ENCODE measurements at regions not wholly inside any gene's neighbourhood (a gene's known extent, or its start where the extent isn't known, plus 50 kb on each side); places are given as distances from the start of the nearest gene placed in this dataset.
A peak's percentile ranks its signal among the peaks of the same experiment; 100 is the strongest.
"Not testable (repeated sequence)": the region's sequence is repeated elsewhere in the genome, so short reads cannot be mapped to it uniquely, and the experiment has no call there.

DNA sequence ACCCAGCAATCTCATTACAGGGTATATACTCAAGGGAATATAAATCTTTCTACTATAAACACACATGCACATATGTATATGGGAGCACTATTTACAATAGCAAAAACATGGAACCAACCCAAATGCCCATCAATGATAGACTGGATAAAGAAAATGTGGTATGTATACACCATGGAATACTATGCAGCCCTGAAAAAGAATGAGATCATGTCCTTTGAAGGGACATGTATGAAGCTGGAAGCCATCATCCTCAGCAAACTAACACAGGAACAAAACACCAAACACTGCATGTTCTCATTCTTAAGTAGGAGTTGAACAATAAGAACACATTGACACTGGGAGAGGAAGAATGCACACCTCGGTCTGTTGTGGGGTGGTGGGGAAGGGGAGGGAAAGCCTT lies 80.6 kb upstream of the TBX22 start:
- Histone ChIP-seq H3K27ac (ENCODE audit: extremely low read depth, low read depth, low read length) (no peak overlapping the region), H3K9me1 (ENCODE audit: control insufficient read depth, insufficient read depth, low read length) (no peaks in the 10 kb centered on the region), H3K4me3 (no peak overlapping the region), H3K27me3 (ENCODE audit: control insufficient read depth in 2 of 2, insufficient read depth in 2 of 2, low read length in 2 of 2) (no peaks in the 10 kb centered on the region), H3K4me2 (ENCODE audit: insufficient read depth, low read length) (no peak overlapping the region), H3K4me1 (replicated peaks in 1 of 2; ENCODE audit: control insufficient read depth in 2 of 2, insufficient read depth in 2 of 2, low read length in 2 of 2) (no peaks in the 10 kb centered on the region), H3K36me3 (ENCODE audit: control insufficient read depth, insufficient read depth, low read length) (no peaks in the 10 kb centered on the region), H3K79me2 (ENCODE audit: control insufficient read depth, insufficient read depth, low read length) (no peaks in the 10 kb centered on the region), H3K9ac (ENCODE audit: insufficient read depth in 1 of 2, low read depth in 2 of 2, low read length in 2 of 2) (no peak overlapping the region), H2AFZ (ENCODE audit: low read depth, low read length) (no peak overlapping the region), H3K9me3 (replicated peaks; ENCODE audit: control insufficient read depth, insufficient read depth, low read depth, low read length) (no peaks in the 10 kb centered on the region), H4K20me1 (replicated peaks; ENCODE audit: control insufficient read depth, insufficient read depth, low read length) (no peaks in the 10 kb centered on the region)
- in situ Hi-C loops (cut with MboI) (no loop called here), intact Hi-C loops (cut with micrococcal nuclease) (no loop called here)
- ChIA-PET CTCF (ENCODE audit: low intra/inter-chr PET ratio) (no interaction called here), POLR2A (no interaction called here)
- no TSS peak for BruUV-seq (replicated peaks)
- no peak for FAIRE-seq
- no peak for DNase-seq (ENCODE audit: extremely low read depth in 1 of 4, low spot score in 3 of 4)
- ATAC-seq, result no peak
- WGBS (ENCODE audit: insufficient coverage, low coverage, missing lambda C conversion rate), result no CpG with 5 or more reads among the region's 1 CpG
- TF ChIP-seq MEF2D (tag; conservative IDR thresholded peaks at IDR 0.05; ENCODE audit: low read depth) (no peak), ZNF146 (CRISPR knock-in tag; IDR thresholded peaks at IDR 0.05; ENCODE audit: unreplicated experiment) (peak; percentile 61), RBM25 (IDR thresholded peaks at IDR 0.05; ENCODE audit: low read depth, low read length, severe bottlenecking) (peak; percentile 31)
- TF ChIP-seq, protein P1, sequence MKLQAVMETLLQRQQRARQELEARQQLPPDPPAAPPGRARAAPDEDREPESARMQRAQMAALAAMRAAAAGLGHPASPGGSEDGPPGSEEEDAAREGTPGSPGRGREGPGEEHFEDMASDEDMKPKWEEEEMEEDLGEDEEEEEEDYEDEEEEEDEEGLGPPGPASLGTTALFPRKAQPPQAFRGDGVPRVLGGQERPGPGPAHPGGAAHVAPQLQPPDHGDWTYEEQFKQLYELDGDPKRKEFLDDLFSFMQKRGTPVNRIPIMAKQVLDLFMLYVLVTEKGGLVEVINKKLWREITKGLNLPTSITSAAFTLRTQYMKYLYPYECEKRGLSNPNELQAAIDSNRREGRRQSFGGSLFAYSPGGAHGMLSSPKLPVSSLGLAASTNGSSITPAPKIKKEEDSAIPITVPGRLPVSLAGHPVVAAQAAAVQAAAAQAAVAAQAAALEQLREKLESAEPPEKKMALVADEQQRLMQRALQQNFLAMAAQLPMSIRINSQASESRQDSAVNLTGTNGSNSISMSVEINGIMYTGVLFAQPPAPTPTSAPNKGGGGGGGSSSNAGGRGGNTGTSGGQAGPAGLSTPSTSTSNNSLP (IDR thresholded peaks at IDR 0.05; ENCODE audit: borderline replicate concordance, low read depth, low read length), result no peak

DNA sequence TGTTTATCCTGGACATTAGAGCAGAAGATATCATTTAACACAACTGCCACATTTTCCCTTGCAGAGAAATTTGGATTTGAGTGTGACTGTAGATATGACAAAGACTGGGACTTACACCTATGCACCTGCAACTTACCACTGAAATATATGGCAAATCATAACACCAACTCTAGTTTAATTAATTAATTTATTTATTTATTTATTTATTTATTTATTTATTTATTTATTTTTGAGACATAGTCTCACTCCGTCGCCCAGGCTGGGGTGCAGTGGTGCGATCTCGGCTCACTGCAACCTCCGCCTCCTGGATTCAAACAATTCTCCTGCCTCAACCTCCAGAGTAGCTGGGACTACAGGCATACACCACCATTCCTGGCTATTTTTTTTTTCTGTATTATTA lies 50.4 kb upstream of the TBX22 start:
- POLR2A ChIA-PET; H3K27me3 ChIP-seq (ENCODE audit: control insufficient read depth in 2 of 2, insufficient read depth in 2 of 2, low read length in 2 of 2); in situ Hi-C loops (cut with MboI); H3K9me1 ChIP-seq (ENCODE audit: control insufficient read depth, insufficient read depth, low read length); H2AFZ ChIP-seq (ENCODE audit: low read depth, low read length); H3K4me1 ChIP-seq (replicated peaks in 1 of 2; ENCODE audit: control insufficient read depth in 2 of 2, insufficient read depth in 2 of 2, low read length in 2 of 2); CTCF ChIA-PET (ENCODE audit: low intra/inter-chr PET ratio); ATAC-seq; H3K4me3 ChIP-seq; H3K36me3 ChIP-seq (ENCODE audit: control insufficient read depth, insufficient read depth, low read length); H4K20me1 ChIP-seq (replicated peaks; ENCODE audit: control insufficient read depth, insufficient read depth, low read length); intact Hi-C loops (cut with micrococcal nuclease); H3K9ac ChIP-seq (ENCODE audit: insufficient read depth in 1 of 2, low read depth in 2 of 2, low read length in 2 of 2); BruUV-seq (replicated peaks); DNase-seq (ENCODE audit: extremely low read depth in 1 of 4, low spot score in 3 of 4); FAIRE-seq; H3K27ac ChIP-seq (ENCODE audit: extremely low read depth, low read depth, low read length); H3K9me3 ChIP-seq (replicated peaks; ENCODE audit: control insufficient read depth, insufficient read depth, low read depth, low read length); H3K4me2 ChIP-seq (ENCODE audit: insufficient read depth, low read length); H3K79me2 ChIP-seq (ENCODE audit: control insufficient read depth, insufficient read depth, low read length): not testable (repeated sequence)
- 13% methylated on average over 3 of the region's 5 CpGs for WGBS (ENCODE audit: insufficient coverage, low coverage, missing lambda C conversion rate)
